GM12891 (cell line): ENCODE measurements at regions not wholly inside any gene's neighbourhood (a gene's known extent, or its start where the extent isn't known, plus 50 kb on each side); places are given as distances from the start of the nearest gene placed in this dataset.

Experiments
- POLR2A ChIP-seq: IDR thresholded peaks from 2 replicates; pipeline ENCODE4 v1.6.1; 2011; ENCODE audit warnings: low read depth, low read length, control low read depth
- POLR2AphosphoS5 ChIP-seq: IDR thresholded peaks from 2 replicates; pipeline ENCODE4 v1.6.1; 2011; ENCODE audit warnings: low read depth, low read length, control low read depth
- SPI1 ChIP-seq: IDR thresholded peaks from 2 replicates; pipeline ENCODE4 v1.6.1; 2011; ENCODE audit warnings: low read depth, low read length, control low read depth
- TAF1 ChIP-seq: IDR thresholded peaks from 2 replicates; pipeline ENCODE4 v1.6.1; 2011; ENCODE audit warnings: low read depth, low read length, control low read depth

GRCh38 chr6:147675281-147675680 is 166.8 kb downstream of the SAMD5 start:
- no peak for TF ChIP-seq POLR2A
- no peak for TF ChIP-seq TAF1
- no peak for TF ChIP-seq POLR2AphosphoS5
- TF ChIP-seq SPI1: no peak
